B cell (primary cell): ENCODE measurements at regions not wholly inside any gene's neighbourhood (a gene's known extent, or its start where the extent isn't known, plus 50 kb on each side); places are given as distances from the start of the nearest gene placed in this dataset.

Experiments used
- ATAC-seq: fragments of 200-7000 bp; cut with Tn5 transposase; one replicate; pipeline ENCODE4 v1.10.0; 2021; ENCODE audit warnings: low read depth, mild to moderate bottlenecking, moderate number of reproducible peaks, moderate library complexity
- CTCF ChIA-PET: fragments of 350-600 bp; sonication (Branson Sonifier 250); formaldehyde crosslinking; loops from one replicate; lab custom pipeline; 2021; ENCODE audit warnings: antibody characterized with exemption, inconsistent platforms; lab: Charles Lee
- POLR2A ChIA-PET: fragments of 350-600 bp; sonication (Branson Sonifier 250); formaldehyde crosslinking; loops from one replicate; lab custom pipeline; 2021; ENCODE audit warnings: antibody characterized with exemption; lab: Charles Lee
- DNase-seq: peaks from one replicate; pipeline ENCODE4 v3.0.0; 2013
- H2AFZ ChIP-seq: 2 replicates; pipeline ENCODE4 v1.6.1; 2012; ENCODE audit warnings: mild to moderate bottlenecking, low read depth, low read length; ENCODE audit not compliant: insufficient read depth, poor library complexity, severe bottlenecking
- H3K27ac ChIP-seq, 2 donors: 1 replicate in 1 of 2; 2 replicates in 1 of 2; pipeline ENCODE4 v1.5.1; 2012 to 2013; ENCODE audit warnings: low read length in 2 of 2, mild to moderate bottlenecking in 2 of 2, moderate library complexity in 1 of 2
- H3K27me3 ChIP-seq, 4 experiments: fragments of 200-600 bp in 1 of 4; sonication (generic) in 1 of 4; replicated peaks in 1 of 4; 1 replicate in 2 of 4; 2 replicates in 2 of 4; pipeline versions ENCODE4 v1.6.1 to v1.7.0; 2013 to 2016; ENCODE audit warnings: low read length in 3 of 4, mild to moderate bottlenecking in 2 of 4, mixed read lengths in 1 of 4, moderate library complexity in 1 of 4; ENCODE audit not compliant: insufficient read depth in 4 of 4, control insufficient read depth in 3 of 4; ENCODE audit errors: control extremely low read depth in 1 of 4
- H3K36me3 ChIP-seq, 2 experiments: replicated peaks in 1 of 2; 1 replicate in 1 of 2; 2 replicates in 1 of 2; pipeline versions ENCODE4 v1.6.1 to v1.7.1; 2013; ENCODE audit warnings: low read length in 1 of 2; ENCODE audit not compliant: insufficient read depth in 2 of 2, control insufficient read depth in 1 of 2; ENCODE audit errors: control extremely low read depth in 1 of 2, extremely low read depth in 1 of 2
- H3K4me1 ChIP-seq, 2 donors: fragments of 200-600 bp in 1 of 2; sonication (generic) in 1 of 2; 1 replicate in 1 of 2; 2 replicates in 1 of 2; pipeline versions ENCODE4 v1.5.1 to v1.6.1; 2013 to 2017; ENCODE audit warnings: low read length in 2 of 2; ENCODE audit not compliant: control insufficient read depth in 2 of 2, insufficient read depth in 2 of 2
- H3K4me2 ChIP-seq: replicated peaks from 2 replicates; pipeline ENCODE3; 2012; ENCODE audit warnings: mild to moderate bottlenecking, low read depth, low read length; ENCODE audit not compliant: poor library complexity, severe bottlenecking
- H3K4me3 ChIP-seq, 5 experiments: fragments of 200-600 bp in 1 of 5; sonication (generic) in 1 of 5; 1 replicate in 3 of 5; 2 replicates in 2 of 5; pipeline versions ENCODE4 v1.5.1 to v1.7.0; 2011 to 2016; ENCODE audit warnings: low read length in 4 of 5, mild to moderate bottlenecking in 4 of 5, low read depth in 2 of 5, control low read depth in 1 of 5, moderate library complexity in 1 of 5; ENCODE audit not compliant: insufficient read depth in 1 of 5; ENCODE audit errors: control extremely low read depth in 1 of 5, extremely low read depth in 1 of 5
- H3K79me2 ChIP-seq: fragments of 200-600 bp; sonication (generic); one replicate; pipeline ENCODE4 v1.6.0; 2016; ENCODE audit warnings: low read length; ENCODE audit not compliant: control insufficient read depth, insufficient read depth
- H3K9ac ChIP-seq: fragments of 200-600 bp; sonication (generic); 2 replicates; pipeline ENCODE4 v1.6.1; 2017; ENCODE audit warnings: mild to moderate bottlenecking, low read length, moderate library complexity
- H3K9me3 ChIP-seq, 3 donors: one replicate each; pipeline versions ENCODE4 v1.6.1 to v1.7.1; 2013; ENCODE audit warnings: low read length in 2 of 3; ENCODE audit not compliant: control insufficient read depth in 2 of 3, insufficient read depth in 1 of 3; ENCODE audit errors: control extremely low read depth in 1 of 3
- H4K20me1 ChIP-seq: 2 replicates; pipeline ENCODE4 v1.6.0; 2012; ENCODE audit warnings: mild to moderate bottlenecking, low read length; ENCODE audit not compliant: insufficient read depth, control insufficient read depth, poor library complexity, severe bottlenecking
- H3K27ac Mint-ChIP-seq: one replicate; pipeline ENCODE4 v1.8.0; 2021; ENCODE audit warnings: mixed read lengths
- H3K27me3 Mint-ChIP-seq: one replicate; pipeline ENCODE4 v1.8.0; 2021; ENCODE audit warnings: mixed read lengths
- H3K4me1 Mint-ChIP-seq: one replicate; pipeline ENCODE4 v1.8.0; 2021; ENCODE audit warnings: mixed read lengths
- H3K4me3 Mint-ChIP-seq: one replicate; pipeline ENCODE4 v1.8.0; 2021; ENCODE audit warnings: mixed read lengths
- H3K9me3 Mint-ChIP-seq: one replicate; pipeline ENCODE4 v1.8.0; 2022; ENCODE audit warnings: mixed read lengths; ENCODE audit not compliant: insufficient read depth
- CTCF ChIP-seq: fragments of 200-600 bp; IDR thresholded peaks from one replicate; pipeline ENCODE4 v1.8.0; 2022; ENCODE audit warnings: antibody characterized with exemption, mild to moderate bottlenecking
- EZH2 ChIP-seq: IDR thresholded peaks from 2 replicates; pipeline ENCODE4 v1.6.1; 2012; ENCODE audit warnings: borderline replicate concordance, low read depth, mild to moderate bottlenecking, moderate library complexity, low read length; ENCODE audit not compliant: insufficient read depth, poor library complexity, severe bottlenecking
- WGBS: methylation state at CpG from one replicate; pipeline ENCODE4 v1.1.5; 2013; ENCODE audit warnings: missing lambda C conversion rate; ENCODE audit not compliant: insufficient coverage; 5-methylcytosine and 5-hydroxymethylcytosine counted together
- intact Hi-C: fragments of 100-400 bp; cut with micrococcal nuclease; formaldehyde crosslinking; loops from one replicate; pipeline ENCODE4 v1.10.0; 2022

GRCh38 chr12:13595536-13596443, 385.6 kb downstream of the GRIN2B start:
- Mint-ChIP-seq H3K27me3 (no peaks in the 10 kb centered on the region), H3K27ac (no peak overlapping the region), H3K4me1 (peaks cover 9% of the 10 kb centered on the region), H3K9me3 (no peaks in the 10 kb centered on the region), H3K4me3 (no peak overlapping the region)
- no peak overlapping the region for H3K27ac ChIP-seq
- ChIA-PET CTCF (no interaction called here), POLR2A (no interaction called here)
- no peak overlapping the region for H3K9ac ChIP-seq
- no peaks in the 10 kb centered on the region for H3K36me3 ChIP-seq
- H3K4me3 ChIP-seq, result no peak overlapping the region
- intact Hi-C loops, result no loop called here
- H3K9me3 ChIP-seq, result peaks cover 0 to 3% (median 0%) of the 10 kb centered on the region in 3 donors
- ATAC-seq (no peak), DNase-seq (no peak)
- H3K79me2 ChIP-seq, result no peaks in the 10 kb centered on the region
- H4K20me1 ChIP-seq, result no peaks in the 10 kb centered on the region
- TF ChIP-seq CTCF (no peak), EZH2 (no peak)
- H3K4me2 ChIP-seq, result no peak overlapping the region
- peaks cover 0 to 7% of the 10 kb centered on the region in 2 donors for H3K4me1 ChIP-seq
- no peaks in the 10 kb centered on the region for H3K27me3 ChIP-seq
- H2AFZ ChIP-seq, result no peak overlapping the region
- WGBS, result no CpG with 5 or more reads among the region's 2 CpGs

- DNase-seq, result no peak
- peaks cover 0 to 3% (median 0%) of the 10 kb centered on the region in 3 donors for H3K9me3 ChIP-seq
- no peak overlapping the region for H3K4me3 ChIP-seq
- intact Hi-C loops, result no loop called here
- CTCF ChIA-PET, result interaction anchor here (0.7 kb wide), 2 partner anchors 127 to 233 kb away, joined by 3 read pairs; no protein-coding TSS in a partner anchor
- H3K4me1 Mint-ChIP-seq, result peaks cover 9% of the 10 kb centered on the region
- no peak overlapping the region for H3K4me3 Mint-ChIP-seq
- no peaks in the 10 kb centered on the region for H4K20me1 ChIP-seq
- peaks cover 0 to 7% of the 10 kb centered on the region in 2 donors for H3K4me1 ChIP-seq
- H3K27me3 Mint-ChIP-seq, result no peaks in the 10 kb centered on the region
- H3K27me3 ChIP-seq, result no peaks in the 10 kb centered on the region
- TF ChIP-seq EZH2, result no peak
- ATAC-seq, result no peak
- H2AFZ ChIP-seq, result no peak overlapping the region
- H3K79me2 ChIP-seq, result no peaks in the 10 kb centered on the region
- 88% methylated on average over 4 of the region's 5 CpGs for WGBS
- H3K27ac ChIP-seq, result no peak overlapping the region
- no peak overlapping the region for H3K27ac Mint-ChIP-seq
- H3K36me3 ChIP-seq, result no peaks in the 10 kb centered on the region
- no peaks in the 10 kb centered on the region for H3K9me3 Mint-ChIP-seq
- POLR2A ChIA-PET, result no interaction called here
- no peak overlapping the region for H3K9ac ChIP-seq
- H3K4me2 ChIP-seq, result no peak overlapping the region
Measured at GRCh38 chr12:13594731-13595514, 386.5 kb downstream of the GRIN2B start.
